Activated CD8-positive, alpha-beta memory T cell treated with anti-CD3 and anti-CD28 coated beads, Interleukin-2, amount 50 U/mL, for 4 hours (primary cell): ENCODE measurements at regions not wholly inside any gene's neighbourhood (a gene's known extent, or its start where the extent isn't known, plus 50 kb on each side); places are given as distances from the start of the nearest gene placed in this dataset.

Experiments
- DNase-seq: peaks from one replicate; pipeline ENCODE4 v3.0.0-alpha.2; 2020

DNA sequence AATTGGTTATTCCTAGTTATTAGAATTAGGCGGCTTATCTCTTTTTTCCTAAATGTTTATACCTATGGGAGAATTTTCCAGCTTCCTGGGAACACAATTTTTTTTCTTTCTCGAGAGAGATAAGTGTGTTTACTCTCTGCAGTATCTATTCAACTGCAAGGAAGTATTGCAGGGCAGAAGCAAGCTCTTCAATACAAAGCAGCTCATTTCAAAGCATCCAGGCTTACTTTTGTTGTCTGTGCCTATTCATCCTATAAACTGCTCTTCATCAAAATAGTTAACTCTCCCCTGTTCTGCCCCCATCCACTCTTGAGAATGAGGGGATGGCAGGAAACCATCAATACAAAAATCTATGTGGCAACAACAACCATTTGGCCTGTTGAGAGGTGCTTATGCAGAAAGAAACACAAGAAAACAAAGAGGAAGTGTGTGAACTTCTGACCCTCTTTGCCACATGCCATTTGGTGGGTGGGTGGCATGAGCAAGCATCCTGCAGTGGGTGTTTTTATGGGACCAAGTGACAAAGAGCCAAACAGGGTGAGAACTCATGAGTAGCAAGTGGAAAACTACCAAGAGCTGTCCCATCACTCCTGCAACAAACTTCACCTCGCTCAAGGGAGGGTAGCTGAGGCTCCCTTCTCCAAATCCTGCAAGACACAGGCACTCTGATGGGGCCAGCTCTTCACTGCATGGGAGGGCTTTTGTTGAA lies 50.6 kb upstream of the MRPS6 start:
- peak; percentile 29 for DNase-seq

- DNase-seq = no peak
Measured at GRCh38 chr21:34021726-34022125, 51.7 kb upstream of the MRPS6 start.

- no peak for DNase-seq
Measured at GRCh38 chr21:34020983-34021553, 52.3 kb upstream of the MRPS6 start.

- no peak for DNase-seq
Measured at GRCh38 chr21:34020005-34020847, 53.2 kb upstream of the MRPS6 start.

DNA sequence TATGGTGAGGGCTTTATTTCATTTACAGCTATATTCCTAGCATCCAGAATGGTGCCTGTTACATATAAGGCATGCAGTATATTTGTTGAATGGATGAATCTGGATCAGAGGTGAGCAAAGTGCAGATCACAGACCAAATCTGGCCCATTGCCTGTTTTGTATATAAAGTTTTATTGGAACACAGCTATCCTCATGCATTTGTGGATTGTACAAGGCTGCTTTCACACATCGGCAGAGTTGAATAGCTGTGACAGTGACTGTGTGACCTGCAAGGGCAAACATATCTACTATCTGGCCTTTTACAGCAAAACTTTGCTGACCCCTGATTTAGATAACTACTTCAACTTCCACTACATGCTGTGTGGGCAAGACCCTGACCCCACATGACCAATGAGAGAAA lies 54.0 kb upstream of the MRPS6 start:
- DNase-seq = no peak

DNA sequence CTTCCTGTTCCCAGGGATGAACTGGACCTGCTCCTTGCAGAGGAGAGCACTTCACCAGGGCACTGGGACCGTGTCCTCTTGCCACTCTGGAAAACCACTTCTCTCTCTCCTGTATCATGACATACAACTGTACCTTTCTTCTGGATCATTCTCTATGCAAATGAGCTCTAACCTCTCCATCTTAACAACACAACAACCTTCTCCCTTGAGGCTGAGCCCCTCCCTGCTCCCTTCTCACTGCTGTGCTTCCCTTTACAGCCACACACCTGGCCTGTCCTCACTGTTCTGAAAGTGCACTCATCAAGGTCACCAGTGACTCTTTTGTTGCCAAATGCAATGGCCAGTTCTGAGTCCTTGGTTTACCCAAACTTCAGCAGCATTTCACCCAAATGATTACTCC lies 54.5 kb upstream of the MRPS6 start:
- DNase-seq = no peak

DNA sequence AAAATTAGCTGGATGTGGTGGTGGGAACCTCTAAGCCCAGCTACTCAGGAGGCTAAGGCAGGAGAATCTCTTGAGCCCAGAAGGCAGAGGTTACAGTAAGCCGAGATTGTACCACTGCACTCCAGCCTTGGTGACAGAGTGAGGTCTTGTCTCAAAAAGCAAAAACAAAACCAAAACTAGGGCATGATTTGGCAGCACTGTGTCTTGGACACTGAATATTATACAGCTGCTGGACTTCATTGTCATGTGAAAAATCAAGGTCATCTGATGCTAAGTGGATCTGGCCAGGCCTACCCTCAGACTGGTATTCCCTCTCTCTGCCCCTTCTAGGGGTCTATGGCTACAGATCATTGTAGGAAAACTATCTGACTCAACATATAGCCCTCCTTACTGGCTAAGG lies 55.2 kb upstream of the MRPS6 start:
- DNase-seq = no peak

GRCh38 chr21:34017039-34017961 lies 56.1 kb upstream of the MRPS6 start:
- no peak for DNase-seq

DNA sequence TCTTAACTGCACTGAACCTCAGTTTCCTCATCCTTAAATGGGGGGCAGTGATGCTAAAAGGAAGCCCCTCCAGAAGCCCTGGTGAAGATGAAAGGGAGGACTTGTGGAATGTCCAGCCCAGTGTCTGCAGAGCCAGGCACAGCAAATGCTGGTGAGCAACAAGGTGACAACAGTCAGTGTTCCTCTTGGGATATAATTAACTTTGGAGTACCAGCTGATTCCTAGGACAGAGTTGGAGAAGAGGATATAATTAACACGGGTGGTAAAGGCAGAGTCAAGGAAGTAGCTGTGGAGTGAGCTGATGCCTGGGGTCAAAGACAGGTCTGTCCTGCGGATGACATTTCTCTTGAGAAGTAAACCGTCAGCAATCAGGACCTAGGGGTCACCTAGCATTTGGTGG lies 60.7 kb upstream of the MRPS6 start:
- no peak for DNase-seq

DNA sequence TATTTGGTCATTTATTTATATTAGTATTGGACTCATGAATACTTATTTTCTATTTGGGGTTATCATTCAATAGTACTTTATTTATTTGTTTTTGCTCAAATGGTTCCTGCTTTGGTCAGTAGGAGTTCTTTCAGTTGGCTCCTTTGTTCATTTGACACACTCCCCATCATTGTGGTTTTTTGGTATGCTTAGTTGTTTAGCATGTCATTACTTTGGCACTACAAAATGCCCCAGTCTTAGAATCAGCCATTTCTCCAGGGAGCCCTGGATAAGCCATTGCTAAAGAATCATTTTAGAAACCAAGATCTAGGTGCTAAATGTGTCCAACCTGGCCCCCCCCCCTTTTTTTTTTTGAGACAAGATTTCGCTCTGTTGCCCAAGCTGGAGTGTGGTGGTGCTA lies 61.7 kb upstream of the MRPS6 start:
- DNase-seq = no peak

- no peak for DNase-seq
Measured at GRCh38 chr21:34009193-34009592, 64.2 kb upstream of the MRPS6 start.

DNA sequence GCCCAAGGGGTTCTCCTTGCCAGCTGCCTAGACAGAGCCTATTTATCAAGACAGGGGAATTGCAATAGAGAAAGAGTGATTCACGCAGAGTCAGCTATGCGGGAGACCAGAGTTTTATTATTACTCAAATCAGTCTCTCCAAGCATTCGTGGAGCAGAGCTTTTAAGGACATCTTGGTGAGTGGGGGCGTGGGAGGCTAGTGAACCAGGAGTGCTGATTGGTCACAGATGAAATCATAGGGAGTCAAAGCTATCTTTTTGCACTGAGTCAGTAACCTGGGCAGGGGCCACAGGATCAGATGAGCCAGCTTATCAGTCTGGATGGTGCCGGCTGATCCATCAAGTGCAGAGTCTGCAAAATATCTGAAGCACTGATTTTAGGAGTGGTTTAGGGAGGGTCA lies 64.8 kb upstream of the MRPS6 start:
- DNase-seq = no peak

DNA sequence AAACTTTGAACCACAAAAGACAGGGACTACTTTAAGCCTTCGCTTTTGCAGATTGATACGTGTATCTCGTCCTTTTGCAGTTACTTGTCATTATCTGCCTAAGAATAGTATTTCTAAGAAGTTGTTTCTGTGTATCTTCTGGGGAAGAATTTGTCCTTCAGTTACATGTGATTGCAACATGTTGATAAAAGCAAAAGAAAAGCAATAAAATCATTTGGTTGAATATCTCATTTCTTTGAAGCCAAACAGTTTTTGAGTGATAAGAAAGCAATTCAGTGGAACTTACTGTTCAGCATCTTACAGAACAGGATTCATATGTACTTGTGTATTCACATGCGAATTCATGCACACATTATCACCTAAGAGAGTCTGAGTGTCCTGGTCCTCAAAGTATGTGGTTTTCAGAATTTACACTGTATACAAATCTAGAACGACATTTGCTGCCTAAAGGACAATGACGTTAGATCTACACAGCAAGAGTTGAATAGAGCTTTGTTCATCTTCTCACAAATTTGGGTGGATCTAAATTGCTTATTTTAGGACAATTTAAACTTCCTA lies 66.7 kb upstream of the MRPS6 start:
- DNase-seq = no peak

GRCh38 chr21:34004974-34005373 lies 68.4 kb upstream of the MRPS6 start:
- no peak for DNase-seq

DNA sequence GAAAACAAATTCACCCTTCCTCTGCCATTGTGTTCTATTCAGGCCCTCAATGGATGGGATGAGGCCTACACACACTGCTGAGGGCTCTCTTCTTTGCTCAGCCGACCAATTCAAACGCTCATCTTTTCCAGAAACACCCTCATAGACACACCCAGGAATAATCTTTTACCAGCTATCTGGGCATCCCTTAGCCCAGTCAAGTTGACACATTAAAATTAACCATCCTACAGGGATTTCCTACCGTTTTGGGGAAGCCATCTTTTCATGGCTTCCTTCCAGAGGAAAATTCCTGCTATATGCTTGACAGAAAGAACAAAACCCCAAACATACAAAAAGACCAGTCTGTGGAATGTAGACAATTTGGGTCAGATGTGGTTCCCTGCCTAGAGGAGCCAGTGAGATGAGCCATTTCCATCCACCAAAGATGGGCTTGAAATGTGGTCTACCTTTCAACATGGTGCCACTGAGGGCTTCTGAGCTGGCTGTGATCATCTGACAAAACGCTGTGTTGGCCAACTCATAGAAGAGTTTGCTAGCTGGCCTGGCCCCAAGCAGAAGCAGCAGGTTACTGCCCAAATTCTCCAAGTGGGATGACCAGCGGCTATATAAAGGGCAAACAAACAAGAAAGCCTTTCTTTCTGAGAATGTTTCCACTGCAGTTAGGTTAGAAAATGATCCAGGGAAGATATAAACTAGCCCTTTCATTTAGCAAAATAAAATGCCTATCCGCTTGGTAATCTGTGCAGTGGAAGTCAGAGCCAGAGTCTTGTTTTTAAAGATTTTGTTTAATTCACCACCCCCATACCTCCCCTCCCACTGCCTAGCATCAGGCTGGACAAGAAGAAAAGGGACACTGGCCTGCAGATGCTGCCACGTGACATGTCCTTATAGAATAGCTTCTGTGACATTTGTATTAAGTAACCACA lies 69.1 kb upstream of the MRPS6 start:
- no peak for DNase-seq

- DNase-seq = no peak
Measured at GRCh38 chr21:34003428-34003827, 70.0 kb upstream of the MRPS6 start.

- DNase-seq = no peak
Measured at GRCh38 chr21:34000375-34000774, 73.0 kb upstream of the MRPS6 start.

DNA sequence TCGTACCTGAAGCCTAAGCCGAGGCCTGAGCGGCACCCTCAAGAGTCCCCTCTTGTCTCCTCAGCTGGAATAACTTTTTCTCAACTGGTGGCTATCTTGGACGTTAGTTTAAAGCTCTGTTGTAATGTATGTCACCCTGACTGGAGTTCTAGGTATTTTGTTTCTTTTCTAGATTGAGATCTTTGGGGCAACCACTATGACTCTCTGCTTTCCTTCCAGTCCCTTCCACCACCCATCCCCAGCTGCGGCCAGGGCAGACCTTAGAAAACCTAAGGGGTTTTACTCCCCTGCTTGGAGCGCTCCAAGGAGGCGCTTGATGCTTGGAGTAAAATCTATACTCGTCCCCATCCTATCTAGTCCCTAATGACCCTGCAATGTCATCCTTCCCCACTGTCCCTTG lies 74.6 kb upstream of the MRPS6 start:
- no peak for DNase-seq

GRCh38 chr21:33998402-33998801 lies 75.0 kb upstream of the MRPS6 start:
- no peak for DNase-seq

DNA sequence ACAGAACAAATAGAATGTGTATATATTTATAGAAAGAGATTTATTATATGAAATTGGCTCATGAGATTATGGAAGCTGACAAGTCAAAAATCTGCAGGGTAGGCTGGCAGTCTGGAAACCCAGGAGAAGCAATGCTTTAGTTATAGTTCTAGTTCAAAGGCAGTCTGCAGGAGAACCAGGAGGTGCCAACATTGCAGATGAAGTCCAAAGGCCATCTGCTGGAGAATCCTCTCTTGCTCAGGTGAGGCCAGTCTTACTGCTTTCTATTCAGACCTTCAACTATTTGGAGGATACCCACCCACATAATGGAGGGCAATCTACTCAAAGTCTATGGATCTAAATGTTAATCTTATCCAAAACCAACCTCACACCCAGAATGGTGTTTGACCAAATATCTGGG lies 75.9 kb upstream of the MRPS6 start:
- DNase-seq = no peak

- no peak for DNase-seq
Measured at GRCh38 chr21:33994373-33994772, 78.8 kb upstream of the ATP5PO start.
